Type B pancreatic cell (in vitro differentiated cells): ENCODE measurements at regions not wholly inside any gene's neighbourhood (a gene's known extent, or its start where the extent isn't known, plus 50 kb on each side); places are given as distances from the start of the nearest gene placed in this dataset.

Experiments used
- DNase-seq: peaks from one replicate; pipeline ENCODE4 v3.0.0; 2021; ENCODE audit warnings: mixed read lengths; ENCODE audit not compliant: unreplicated experiment; ENCODE audit errors: extremely low spot score
- H3K27ac Mint-ChIP-seq: 2 replicates; pipeline ENCODE4 v1.8.0; 2021; ENCODE audit warnings: mild to moderate bottlenecking, mixed read lengths
- H3K27me3 Mint-ChIP-seq: 2 replicates; pipeline ENCODE4 v1.8.0; 2021; ENCODE audit warnings: mixed read lengths
- H3K36me3 Mint-ChIP-seq: 2 replicates; pipeline ENCODE4 v1.8.0; 2021; ENCODE audit warnings: mixed read lengths
- H3K4me1 Mint-ChIP-seq: one replicate; pipeline ENCODE4 v1.8.0; 2021; ENCODE audit warnings: mixed read lengths; ENCODE audit not compliant: unreplicated experiment
- H3K4me3 Mint-ChIP-seq: 2 replicates; pipeline ENCODE4 v1.8.0; 2021; ENCODE audit warnings: mild to moderate bottlenecking, mixed read lengths
- H3K9me3 Mint-ChIP-seq: 2 replicates; pipeline ENCODE4 v1.8.0; 2021; ENCODE audit warnings: mixed read lengths
- CTCF ChIP-seq: fragments of 200-600 bp; sonication (generic); conservative IDR thresholded peaks from 2 replicates; pipeline ENCODE4 v1.5.0; 2021; ENCODE audit warnings: antibody characterized with exemption, mild to moderate bottlenecking

- Mint-ChIP-seq H3K27me3 (no peaks in the 10 kb centered on the region), H3K36me3 (no peaks in the 10 kb centered on the region), H3K27ac (no peak overlapping the region), H3K4me1 (no peaks in the 10 kb centered on the region), H3K4me3 (peak overlapping the region; percentile 5), H3K9me3 (peaks cover 9% of the 10 kb centered on the region)
- no peak for TF ChIP-seq CTCF
- DNase-seq, result no peak
These were observed 476.9 kb downstream of the SQOR start for GRCh38 chr15:46111730-46112129.

- no peak overlapping the region for H3K4me3 Mint-ChIP-seq
- DNase-seq, result no peak
- no peak overlapping the region for H3K27ac Mint-ChIP-seq
- H3K9me3 Mint-ChIP-seq, result peaks cover 12% of the 10 kb centered on the region
- H3K4me1 Mint-ChIP-seq, result no peaks in the 10 kb centered on the region
- TF ChIP-seq CTCF, result no peak
- H3K36me3 Mint-ChIP-seq, result no peaks in the 10 kb centered on the region
- H3K27me3 Mint-ChIP-seq, result no peaks in the 10 kb centered on the region
These were observed 482.2 kb downstream of the SQOR start for GRCh38 chr15:46117071-46117470.

- no peaks in the 10 kb centered on the region for H3K4me1 Mint-ChIP-seq
- H3K4me3 Mint-ChIP-seq, result no peak overlapping the region
- TF ChIP-seq CTCF, result no peak
- peaks cover 15% of the 10 kb centered on the region for H3K9me3 Mint-ChIP-seq
- peaks cover 3% of the 10 kb centered on the region for H3K36me3 Mint-ChIP-seq
- DNase-seq, result no peak
- no peak overlapping the region for H3K27ac Mint-ChIP-seq
- no peaks in the 10 kb centered on the region for H3K27me3 Mint-ChIP-seq
These were observed 485.9 kb downstream of the SQOR start for GRCh38 chr15:46120713-46121112.

GRCh38 chr15:46121441-46121840 is 486.6 kb downstream of the SQOR start:
- no peak for DNase-seq
- peaks cover 3% of the 10 kb centered on the region for H3K36me3 Mint-ChIP-seq

GRCh38 chr15:46126581-46126980 is 491.8 kb downstream of the SQOR start:
- peaks cover 3% of the 10 kb centered on the region for H3K36me3 Mint-ChIP-seq
- no peaks in the 10 kb centered on the region for H3K4me1 Mint-ChIP-seq
- H3K9me3 Mint-ChIP-seq, result peaks cover 18% of the 10 kb centered on the region
- no peak for DNase-seq
- no peaks in the 10 kb centered on the region for H3K27me3 Mint-ChIP-seq
- H3K4me3 Mint-ChIP-seq, result no peak overlapping the region
- H3K27ac Mint-ChIP-seq, result no peak overlapping the region
- TF ChIP-seq CTCF, result no peak

More at GRCh38 chr15:46121441-46121840, 486.6 kb downstream of the SQOR start:
- no peaks in the 10 kb centered on the region for H3K27me3 Mint-ChIP-seq
- TF ChIP-seq CTCF, result no peak
- H3K27ac Mint-ChIP-seq, result no peak overlapping the region
- no peaks in the 10 kb centered on the region for H3K4me1 Mint-ChIP-seq
- H3K9me3 Mint-ChIP-seq, result peaks cover 15% of the 10 kb centered on the region
- H3K4me3 Mint-ChIP-seq, result no peak overlapping the region

GRCh38 chr15:46127361-46127874 is 492.6 kb downstream of the SQOR start:
- Mint-ChIP-seq H3K27me3 (no peaks in the 10 kb centered on the region), H3K36me3 (peaks cover 3% of the 10 kb centered on the region)

More at GRCh38 chr15:46127361-46127874, 492.6 kb downstream of the SQOR start:
- Mint-ChIP-seq H3K4me3 (no peak overlapping the region), H3K9me3 (peaks cover 18% of the 10 kb centered on the region), H3K27ac (no peak overlapping the region), H3K4me1 (no peaks in the 10 kb centered on the region)
- no peak for TF ChIP-seq CTCF
- DNase-seq, result no peak
